ENCODE measurements at regions not wholly inside any gene's neighbourhood (a gene's known extent, or its start where the extent isn't known, plus 50 kb on each side); places are given as distances from the start of the nearest gene placed in this dataset.

- DNase-seq, result no peak
Observed at GRCh38 chr1:58307431-58307830, 239.1 kb downstream of the OMA1 start.

GRCh38 chr1:58305622-58306021 is 240.9 kb downstream of the OMA1 start:
- DNase-seq, result no peak

GRCh38 chr1:58304346-58304975 is 242.1 kb downstream of the OMA1 start:
- no peak for DNase-seq

GRCh38 chr1:58303841-58304240 is 242.7 kb downstream of the OMA1 start:
- DNase-seq, result no peak

- DNase-seq, result no peak
Observed at GRCh38 chr1:58293388-58293787, 253.1 kb downstream of the OMA1 start.

DNA sequence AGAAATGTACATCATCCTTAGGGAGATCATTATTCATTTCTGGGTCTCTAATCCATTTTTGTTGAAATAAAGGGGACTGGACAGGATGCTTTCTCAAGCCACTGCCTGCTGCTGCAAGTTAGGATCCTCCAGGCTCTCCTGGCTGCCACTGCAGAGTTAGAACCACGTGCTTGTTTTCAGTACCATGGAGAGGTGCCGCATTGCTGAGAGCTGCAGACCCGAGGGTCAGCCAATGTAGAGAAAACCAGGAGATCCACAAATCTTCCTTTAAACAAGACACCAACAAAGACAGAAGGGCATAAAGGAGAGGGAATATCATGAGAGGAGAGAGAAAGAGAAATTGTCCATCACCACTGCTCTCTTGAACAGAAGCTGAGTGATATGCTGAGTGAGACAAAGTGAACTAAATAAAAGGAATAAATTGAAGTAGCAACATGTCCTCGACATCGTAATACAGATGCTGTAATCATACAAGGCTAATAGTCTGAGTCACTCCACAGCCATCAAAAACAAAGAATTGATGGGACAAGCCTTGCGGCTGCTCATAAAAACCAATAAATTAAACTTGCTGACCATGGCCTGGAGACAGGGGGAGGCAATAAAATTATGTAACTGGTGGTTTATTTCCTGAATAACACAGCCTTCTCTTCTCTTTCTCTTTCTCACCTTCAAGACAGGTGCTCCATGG is 255.7 kb downstream of the OMA1 start:
- DNase-seq, result no peak

- no peak for DNase-seq
Observed at GRCh38 chr1:58288624-58289142, 257.8 kb downstream of the OMA1 start.

DNA sequence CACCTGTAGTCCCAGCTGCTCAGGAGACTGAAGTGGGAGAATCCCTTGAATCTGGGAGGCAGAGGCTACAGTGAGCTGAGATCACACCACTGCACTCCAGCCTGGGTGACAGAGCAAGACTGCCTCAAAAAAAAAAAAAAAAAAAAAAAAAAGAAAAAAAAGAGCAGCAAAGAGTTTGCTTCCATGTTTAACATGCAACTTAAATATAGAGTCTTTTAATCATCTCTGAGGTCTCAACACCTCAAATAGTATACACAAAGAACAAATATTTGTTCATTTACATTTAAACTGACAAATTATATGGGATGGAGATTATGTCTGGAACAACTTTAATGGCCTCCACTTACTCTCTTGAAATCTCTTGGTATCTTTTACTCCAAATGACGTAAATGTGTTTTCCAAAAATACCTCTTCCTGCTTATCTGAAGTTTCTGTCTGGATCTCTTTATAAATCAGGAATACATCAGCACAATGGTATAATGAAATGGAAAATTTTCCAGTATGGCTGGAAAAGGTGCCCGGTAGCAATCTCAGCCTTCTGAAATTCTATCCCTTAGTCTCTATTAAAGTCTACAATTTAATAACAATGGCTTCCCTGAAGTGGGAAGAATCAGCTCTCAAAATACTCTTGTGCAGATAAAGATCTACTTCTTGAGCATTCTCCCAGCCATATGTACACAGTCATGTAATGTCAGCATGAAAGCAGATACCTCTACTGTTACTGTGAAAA is 258.5 kb downstream of the OMA1 start:
- no peak for DNase-seq

DNA sequence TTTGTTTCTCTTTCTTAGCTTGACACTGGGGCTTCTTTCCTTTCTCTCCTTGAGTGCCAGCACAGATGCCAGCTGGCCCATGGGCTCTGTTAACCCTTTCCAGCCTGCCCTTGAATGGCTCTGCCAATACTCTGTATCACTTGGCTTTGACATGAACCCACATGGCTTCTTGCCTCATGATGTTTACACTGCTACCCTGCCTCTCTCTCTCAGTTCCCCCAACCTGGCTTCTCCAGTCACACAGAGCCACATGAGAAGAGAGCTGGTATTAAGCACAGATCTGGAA is 262.4 kb downstream of the OMA1 start:
- DNase-seq, result no peak

DNA sequence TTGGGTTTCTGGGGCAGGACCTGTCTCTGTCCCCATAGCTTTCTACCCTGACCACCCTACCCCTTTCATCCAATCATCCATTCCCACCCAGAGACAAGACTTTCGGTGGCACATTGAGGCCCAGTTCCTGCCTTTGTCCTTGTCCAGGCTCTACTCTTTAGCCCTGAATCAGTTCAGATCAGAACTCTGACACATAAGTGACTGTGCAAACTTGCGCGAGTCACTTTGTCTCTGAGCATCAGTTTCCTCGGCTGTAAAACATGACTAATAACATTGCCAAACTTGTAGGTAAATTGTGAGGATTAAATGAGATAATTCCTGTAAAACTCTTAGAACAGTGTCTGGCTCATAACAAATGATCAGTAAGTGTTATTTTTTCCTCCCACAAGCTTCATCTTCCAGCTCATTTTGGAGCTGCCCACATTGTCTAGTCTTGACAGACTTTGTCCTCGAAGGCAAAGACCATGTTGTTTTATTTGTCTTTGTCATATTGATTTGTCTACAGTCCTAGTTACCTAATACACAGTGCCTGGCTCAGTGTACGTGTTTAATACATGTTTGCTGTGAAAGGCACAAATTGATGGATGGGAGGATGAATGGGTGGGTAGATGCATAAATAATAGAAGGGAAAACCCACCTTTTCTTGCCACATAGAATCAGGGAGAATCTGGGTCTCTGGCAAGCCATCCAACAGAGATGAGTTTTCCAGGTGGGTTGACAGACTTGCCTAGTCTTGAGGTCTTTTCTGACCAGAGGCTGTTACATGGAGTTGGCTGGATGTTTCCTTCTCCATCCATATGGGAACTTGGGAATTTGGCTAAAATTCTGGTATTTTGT is 262.9 kb downstream of the OMA1 start:
- no peak for DNase-seq

DNA sequence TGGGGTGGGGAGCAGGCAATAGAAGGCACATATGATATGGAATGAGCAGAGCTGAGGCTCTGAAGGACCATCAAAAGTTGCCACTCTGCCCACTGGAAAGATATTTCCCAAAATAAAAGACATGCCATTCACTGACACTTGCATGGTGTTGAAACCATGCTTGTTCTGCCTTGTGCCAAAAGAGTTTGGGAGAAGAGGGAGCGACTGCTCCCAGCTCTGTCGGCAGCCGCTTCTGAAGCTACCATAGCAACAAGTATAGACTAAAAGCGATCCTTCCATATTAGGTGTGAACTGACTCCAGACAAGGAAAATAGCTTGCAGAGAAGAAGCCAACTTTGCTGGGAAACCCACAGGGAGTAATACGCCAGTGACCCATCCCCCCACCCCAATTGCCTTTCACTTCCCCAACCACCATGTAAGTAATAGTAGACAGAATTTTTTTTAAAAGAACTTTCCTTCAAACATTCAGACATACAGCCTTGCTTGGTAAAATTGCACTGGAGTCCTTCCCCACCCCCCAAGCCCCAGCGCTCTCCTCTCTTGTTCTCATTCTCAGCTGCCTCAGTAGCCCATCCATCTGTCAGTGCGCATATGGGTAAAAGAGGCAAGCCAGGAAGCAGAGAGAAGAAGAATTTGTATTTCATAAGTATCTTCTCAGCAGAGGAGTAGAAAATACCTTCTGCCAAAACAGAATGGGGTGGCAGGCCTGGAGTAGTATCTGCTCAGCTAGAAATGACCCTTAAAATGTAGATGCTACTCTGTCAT is 263.7 kb downstream of the OMA1 start:
- DNase-seq, result no peak

DNA sequence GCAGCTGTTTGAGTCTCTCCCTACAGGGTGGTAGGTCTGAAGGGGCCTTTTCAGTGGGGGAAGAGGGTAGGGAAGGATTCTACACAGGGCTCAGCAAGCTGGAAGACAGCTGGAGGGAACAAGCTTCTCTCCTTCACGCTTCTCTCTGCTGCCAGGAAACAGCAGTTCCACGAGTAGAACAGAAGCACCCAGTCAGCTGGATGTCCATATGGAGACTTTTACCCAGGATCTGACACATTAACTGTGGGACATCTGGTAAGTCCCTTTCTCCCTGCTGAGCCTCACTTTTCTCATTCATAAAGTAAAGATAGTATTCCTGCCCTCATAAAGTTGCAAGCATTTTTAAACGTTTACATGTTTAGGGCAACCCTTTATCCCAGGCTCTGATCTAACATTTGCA is 280.3 kb downstream of the OMA1 start:
- DNase-seq, result no peak

- no peak for DNase-seq
Observed at GRCh38 chr1:58264462-58264861, 282.1 kb downstream of the OMA1 start.

DNA sequence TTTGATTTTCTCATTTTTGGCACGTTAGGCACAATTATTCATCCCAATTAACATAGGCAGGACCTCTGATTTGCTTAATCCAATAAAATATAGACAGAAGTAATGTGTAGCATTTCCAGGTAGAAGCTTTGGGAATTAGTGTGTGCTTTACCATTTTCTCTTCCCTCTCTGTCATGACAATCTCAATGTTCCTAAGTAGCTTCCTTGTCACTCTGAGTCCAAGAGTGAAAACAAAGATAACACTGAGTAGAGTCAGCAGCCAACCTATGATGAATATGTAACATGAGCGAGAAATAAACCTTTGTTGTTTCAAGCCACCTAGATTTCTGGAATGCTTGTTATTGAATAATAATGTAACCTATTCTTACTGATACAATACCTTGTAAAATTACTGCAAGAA is 283.8 kb downstream of the OMA1 start:
- DNase-seq, result no peak

DNA sequence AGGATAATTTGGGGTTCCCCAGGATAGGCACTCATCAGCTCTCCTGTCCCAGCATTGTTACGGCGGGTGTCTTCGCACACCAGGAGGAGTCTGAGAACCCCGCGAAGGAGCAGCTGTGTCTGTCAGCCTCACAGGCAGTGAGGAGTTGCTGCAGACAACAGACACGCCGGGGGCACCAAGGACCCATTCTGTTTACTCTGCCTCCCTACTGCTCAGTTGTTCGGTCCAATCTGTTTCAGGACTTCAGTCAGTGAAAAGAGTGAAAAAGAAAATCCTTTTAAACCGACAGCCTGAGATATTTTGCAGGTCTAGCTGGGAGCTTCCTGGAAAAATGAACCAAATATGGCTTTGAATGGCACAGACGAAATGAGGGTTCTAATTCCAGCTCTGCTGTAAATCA is 288.4 kb downstream of the OMA1 start:
- no peak for DNase-seq

DNA sequence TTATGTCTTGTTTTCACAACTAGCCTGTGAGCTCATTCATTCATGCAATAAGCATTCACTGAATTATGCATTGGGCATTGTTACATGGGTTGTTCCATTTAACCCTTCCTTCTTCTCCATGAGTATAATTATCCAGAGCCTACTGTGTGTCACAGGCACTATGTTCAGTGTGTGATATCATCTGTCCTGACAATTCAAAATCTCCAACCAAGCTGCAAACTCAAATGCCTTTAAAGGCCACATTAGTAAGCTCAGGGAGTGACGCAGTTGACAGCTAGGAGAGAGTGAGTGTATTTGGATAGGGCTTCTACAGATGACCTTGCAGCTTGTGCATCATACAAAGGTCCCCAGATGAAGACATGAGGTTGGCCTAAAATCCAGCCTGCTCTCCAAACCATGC is 289.5 kb downstream of the OMA1 start:
- DNase-seq, result no peak

GRCh38 chr1:58256546-58256945 is 290.0 kb downstream of the OMA1 start:
- no peak for DNase-seq

- DNase-seq, result no peak
Observed at GRCh38 chr1:58256041-58256440, 290.5 kb downstream of the OMA1 start.

DNA sequence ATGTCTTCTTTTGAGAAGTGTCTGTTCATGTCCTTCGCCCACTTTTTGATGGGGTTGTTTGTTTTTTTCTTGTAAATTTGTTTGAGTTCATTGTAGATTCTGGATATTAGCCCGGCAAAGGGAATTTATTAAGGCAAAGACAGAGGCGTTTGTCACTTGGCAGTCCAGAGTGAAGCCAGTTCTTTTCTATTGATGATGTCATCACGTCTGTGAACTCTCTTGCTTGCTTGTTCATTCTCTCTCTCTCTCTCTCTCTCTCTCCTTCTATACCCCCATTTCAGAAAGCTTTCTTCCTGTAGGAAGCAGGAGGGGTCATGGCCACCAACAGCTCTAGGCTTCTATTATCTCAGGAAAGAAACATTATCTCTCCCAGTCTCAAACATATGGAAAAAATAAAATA is 291.3 kb downstream of the OMA1 start:
- DNase-seq, result no peak

DNA sequence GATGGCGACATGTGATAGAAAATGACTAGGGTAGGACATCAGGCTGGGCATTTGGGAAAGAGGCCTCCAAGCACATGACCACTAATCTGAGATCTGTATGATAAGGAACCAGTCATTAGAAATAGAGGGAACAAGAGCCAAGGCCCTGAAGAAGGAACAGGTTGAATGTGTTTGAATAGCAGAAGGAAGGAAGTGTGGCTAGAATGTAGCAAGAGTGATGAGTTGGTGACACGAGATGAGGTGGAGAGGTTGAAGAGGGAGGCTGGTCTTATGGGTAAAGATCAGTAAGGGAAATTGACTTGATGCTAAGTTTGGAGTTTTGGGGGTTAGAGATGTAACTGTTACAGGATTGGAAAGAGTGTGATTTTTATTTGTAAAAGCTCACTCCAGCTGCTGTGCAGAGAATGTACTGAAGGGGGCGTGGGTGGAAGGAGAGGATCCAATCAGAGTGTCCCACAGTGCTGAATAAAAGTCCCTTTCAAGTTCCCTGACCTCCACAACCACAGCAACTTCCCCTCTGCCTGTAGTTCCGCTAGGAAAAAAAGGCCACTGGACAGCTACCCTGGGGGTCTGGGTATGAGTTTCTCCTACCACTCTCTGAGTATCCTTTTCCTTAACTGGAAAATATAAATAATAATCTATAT is 295.0 kb downstream of the OMA1 start:
- no peak for DNase-seq

DNA sequence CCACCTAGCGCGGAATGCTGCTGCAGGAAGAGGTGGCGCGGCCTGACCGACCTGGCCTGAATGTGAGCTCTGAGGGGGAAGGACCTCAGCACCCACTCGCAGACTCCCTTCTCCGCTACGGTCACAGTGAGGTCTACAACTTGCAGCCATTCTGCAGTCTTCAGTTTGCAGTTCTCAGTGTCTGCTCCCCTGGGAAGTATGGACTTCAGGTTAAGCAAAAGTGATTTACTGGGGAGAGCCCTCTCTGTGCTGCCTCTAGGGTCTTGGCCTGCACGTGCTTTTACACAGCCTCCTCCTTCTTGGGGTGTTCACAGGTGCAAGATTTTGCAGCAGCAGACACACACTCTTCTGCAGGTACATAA is 296.0 kb downstream of the OMA1 start:
- no peak for DNase-seq
